Stomach (tissue), 4 donors: ENCODE measurements at regions not wholly inside any gene's neighbourhood (a gene's known extent, or its start where the extent isn't known, plus 50 kb on each side); places are given as distances from the start of the nearest gene placed in this dataset.

ENCODE experiments used
- EP300 ChIP-seq: sonication (generic); formaldehyde crosslinking; IDR thresholded peaks from one replicate; pipeline ENCODE4 v1.6.1; 2017; ENCODE audit warnings: antibody characterized with exemption
- POLR2A ChIP-seq, 4 donors: fragments of 450-650 bp; IDR thresholded peaks; one replicate each; pipeline ENCODE4 v1.6.1; 2016; ENCODE audit warnings: antibody characterized with exemption in 4 of 4, control low read depth in 2 of 4, mild to moderate bottlenecking in 1 of 4, moderate library complexity in 1 of 4
- POLR2AphosphoS5 ChIP-seq, 3 donors: sonication (generic); formaldehyde crosslinking; IDR thresholded peaks; one replicate each; pipeline ENCODE4 v1.6.1; 2016; ENCODE audit warnings: antibody characterized with exemption in 3 of 3
- TF ChIP-seq, protein P1 (sequence below), 7 experiments: fragments of 450-650 bp in 4 of 7; fragments of 200-600 bp in 3 of 7; sonication (generic) in 3 of 7; IDR thresholded peaks; one replicate each; pipeline ENCODE4 v1.5.1; 2016 to 2019; ENCODE audit warnings: antibody characterized with exemption in 7 of 7, control low read depth in 2 of 7, mild to moderate bottlenecking in 1 of 7

DNA sequence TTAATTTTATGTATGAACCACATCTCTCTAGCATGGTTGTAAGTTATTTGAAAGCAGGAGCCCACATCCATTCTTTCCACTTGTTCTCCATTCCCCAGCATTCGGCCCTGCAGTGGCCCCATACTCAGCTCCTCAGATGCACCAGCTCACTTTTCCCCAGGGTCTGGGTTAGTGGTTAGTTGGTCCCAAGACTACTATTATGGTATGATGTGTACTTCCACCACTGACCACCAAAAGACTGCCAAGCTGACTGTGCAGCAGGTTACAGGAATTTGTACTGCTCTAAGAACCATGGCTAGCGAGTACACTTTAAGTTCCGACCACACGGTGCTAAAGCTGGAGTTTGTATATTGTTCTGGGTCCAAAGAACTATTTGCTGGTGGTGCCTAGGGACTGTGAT lies 413.6 kb upstream of the TCF4 start:
- TF ChIP-seq, protein P1, sequence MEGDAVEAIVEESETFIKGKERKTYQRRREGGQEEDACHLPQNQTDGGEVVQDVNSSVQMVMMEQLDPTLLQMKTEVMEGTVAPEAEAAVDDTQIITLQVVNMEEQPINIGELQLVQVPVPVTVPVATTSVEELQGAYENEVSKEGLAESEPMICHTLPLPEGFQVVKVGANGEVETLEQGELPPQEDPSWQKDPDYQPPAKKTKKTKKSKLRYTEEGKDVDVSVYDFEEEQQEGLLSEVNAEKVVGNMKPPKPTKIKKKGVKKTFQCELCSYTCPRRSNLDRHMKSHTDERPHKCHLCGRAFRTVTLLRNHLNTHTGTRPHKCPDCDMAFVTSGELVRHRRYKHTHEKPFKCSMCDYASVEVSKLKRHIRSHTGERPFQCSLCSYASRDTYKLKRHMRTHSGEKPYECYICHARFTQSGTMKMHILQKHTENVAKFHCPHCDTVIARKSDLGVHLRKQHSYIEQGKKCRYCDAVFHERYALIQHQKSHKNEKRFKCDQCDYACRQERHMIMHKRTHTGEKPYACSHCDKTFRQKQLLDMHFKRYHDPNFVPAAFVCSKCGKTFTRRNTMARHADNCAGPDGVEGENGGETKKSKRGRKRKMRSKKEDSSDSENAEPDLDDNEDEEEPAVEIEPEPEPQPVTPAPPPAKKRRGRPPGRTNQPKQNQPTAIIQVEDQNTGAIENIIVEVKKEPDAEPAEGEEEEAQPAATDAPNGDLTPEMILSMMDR (IDR thresholded peaks at IDR 0.05) = no peak
- TF ChIP-seq POLR2AphosphoS5 (IDR thresholded peaks at IDR 0.05) (no peak), EP300 (no peak), POLR2A (IDR thresholded peaks at IDR 0.05) (no peak)
